ENCODE measurements at regions not wholly inside any gene's neighbourhood (a gene's known extent, or its start where the extent isn't known, plus 50 kb on each side); places are given as distances from the start of the nearest gene placed in this dataset.

GRCh38 chr1:177556163-177556562, 385.4 kb downstream of the BRINP2 start:
- no peak for TF ChIP-seq GABPA (IDR thresholded peaks at IDR 0.05; ENCODE audit: low read depth)
- no peak for TF ChIP-seq POLR2AphosphoS5 (IDR thresholded peaks at IDR 0.05; ENCODE audit: low read depth)
- no peak for TF ChIP-seq CTCF (IDR thresholded peaks at IDR 0.05; ENCODE audit: insufficient read depth, low read length)
- no peak for TF ChIP-seq SPI1 (IDR thresholded peaks at IDR 0.05; ENCODE audit: borderline replicate concordance, low read depth)
- TF ChIP-seq REST (IDR thresholded peaks at IDR 0.05; ENCODE audit: insufficient replicate concordance, low read depth): no peak
- no peaks in the 10 kb centered on the region for H3K27me3 ChIP-seq (ENCODE audit: insufficient read depth, poor library complexity, severe bottlenecking)
- no peak for DNase-seq (ENCODE audit: low read depth in 1 of 2, low spot score in 1 of 2)
- no peak overlapping the region for H3K4me3 ChIP-seq (replicated peaks; ENCODE audit: insufficient read depth, low read length)
- H3K27ac ChIP-seq (replicated peaks): no peak overlapping the region

GRCh38 chr1:177547200-177547599, 376.4 kb downstream of the BRINP2 start:
- Histone ChIP-seq H3K27ac (replicated peaks) (no peak overlapping the region), H3K4me3 (replicated peaks; ENCODE audit: insufficient read depth, low read length) (no peak overlapping the region), H3K27me3 (ENCODE audit: insufficient read depth, poor library complexity, severe bottlenecking) (no peaks in the 10 kb centered on the region)
- TF ChIP-seq SPI1 (IDR thresholded peaks at IDR 0.05; ENCODE audit: borderline replicate concordance, low read depth): no peak
- no peak for TF ChIP-seq CTCF (IDR thresholded peaks at IDR 0.05; ENCODE audit: insufficient read depth, low read length)
- no peak for TF ChIP-seq POLR2AphosphoS5 (IDR thresholded peaks at IDR 0.05; ENCODE audit: low read depth)
- no peak for TF ChIP-seq GABPA (IDR thresholded peaks at IDR 0.05; ENCODE audit: low read depth)
- no peak for TF ChIP-seq REST (IDR thresholded peaks at IDR 0.05; ENCODE audit: insufficient replicate concordance, low read depth)
- no peak for DNase-seq (ENCODE audit: low read depth in 1 of 2, low spot score in 1 of 2)

- no peak for DNase-seq (ENCODE audit: low read depth in 1 of 2, low spot score in 1 of 2)
- H3K4me3 ChIP-seq (replicated peaks; ENCODE audit: insufficient read depth, low read length): no peak overlapping the region
- TF ChIP-seq GABPA (IDR thresholded peaks at IDR 0.05; ENCODE audit: low read depth) (no peak), CTCF (IDR thresholded peaks at IDR 0.05; ENCODE audit: insufficient read depth, low read length) (no peak), REST (IDR thresholded peaks at IDR 0.05; ENCODE audit: insufficient replicate concordance, low read depth) (no peak), POLR2AphosphoS5 (IDR thresholded peaks at IDR 0.05; ENCODE audit: low read depth) (no peak), SPI1 (IDR thresholded peaks at IDR 0.05; ENCODE audit: borderline replicate concordance, low read depth) (no peak)
- H3K27me3 ChIP-seq (ENCODE audit: insufficient read depth, poor library complexity, severe bottlenecking): no peaks in the 10 kb centered on the region
- H3K27ac ChIP-seq (replicated peaks): no peak overlapping the region
Measured at GRCh38 chr1:177546346-177546745, 375.6 kb downstream of the BRINP2 start.
